K562 (cell line): ENCODE measurements at regions not wholly inside any gene's neighbourhood (a gene's known extent, or its start where the extent isn't known, plus 50 kb on each side); places are given as distances from the start of the nearest gene placed in this dataset.

Source experiments
- ATAC-seq: fragments of 200-7000 bp; cut with Tn5 transposase; 3 replicates; pipeline ENCODE4 v1.9.1; 2020; ENCODE audit warnings: moderate library complexity
- BruUV-seq: library from RNA; stranded (reverse); fragments of 400-500 nt; replicated peaks from 2 replicates; lab custom pipeline; 2021; lab: Mats Ljungman, UMichigan
- CTCF ChIA-PET: fragments of 300-600 bp; formaldehyde crosslinking; extraction: SDS; loops from one replicate; lab custom pipeline; 2021; ENCODE audit warnings: low intra/inter-chr PET ratio; lab: Yijun Ruan, JAX
- POLR2A ChIA-PET: fragments of 300-600, 350-650 bp; sonication (Branson Sonifier 250); formaldehyde crosslinking; extraction: SDS; loops from one replicate; lab custom pipeline; 2021; ENCODE audit warnings: antibody characterized with exemption, inconsistent platforms; lab: Yijun Ruan, JAX
- DNase-seq, 4 experiments: peaks; one replicate each; pipeline versions ENCODE4 v3.0.0 to v3.0.0-alpha.2; 2011 to 2018; ENCODE audit warnings: low spot score in 3 of 4, mixed read lengths in 3 of 4; ENCODE audit errors: extremely low read depth in 1 of 4
- FAIRE-seq: peaks from 2 replicates; lab custom pipeline; 2011; peaks lifted over from hg19 to GRCh38; lab: Jason Lieb, UNC
- H2AFZ ChIP-seq: 2 replicates; pipeline ENCODE4 v1.6.0; 2011; ENCODE audit warnings: low read depth, low read length, control low read depth, inconsistent platforms
- H3K27ac ChIP-seq: fragments of 200-600 bp; 3 replicates; pipeline ENCODE4 v1.8.0; 2011; ENCODE audit warnings: low read depth, mild to moderate bottlenecking, control low read depth, inconsistent platforms, low read length, moderate library complexity, mixed read lengths; ENCODE audit errors: extremely low read depth
- H3K27me3 ChIP-seq, 2 experiments: fragments of 300-600 bp in 1 of 2; 2 replicates in 1 of 2; 3 replicates in 1 of 2; pipeline versions ENCODE4 v1.6.0 to v1.8.0; 2011; ENCODE audit warnings: inconsistent platforms in 2 of 2, low read length in 2 of 2, mild to moderate bottlenecking in 1 of 2, mixed read lengths in 1 of 2, moderate library complexity in 1 of 2; ENCODE audit not compliant: control insufficient read depth in 2 of 2, insufficient read depth in 2 of 2
- H3K36me3 ChIP-seq: fragments of 300-600 bp; 3 replicates; pipeline ENCODE4 v1.8.0; 2011; ENCODE audit warnings: mild to moderate bottlenecking, low read length, inconsistent platforms; ENCODE audit not compliant: control insufficient read depth, insufficient read depth
- H3K4me1 ChIP-seq, 2 experiments: fragments of 200-600 bp in 1 of 2; replicated peaks in 1 of 2; 2 replicates in 1 of 2; 3 replicates in 1 of 2; pipeline versions ENCODE4 v1.5.1 to v1.8.0; 2011; ENCODE audit warnings: inconsistent platforms in 2 of 2, low read length in 2 of 2, mild to moderate bottlenecking in 1 of 2, mixed read lengths in 1 of 2, moderate library complexity in 1 of 2; ENCODE audit not compliant: control insufficient read depth in 2 of 2, insufficient read depth in 2 of 2
- H3K4me2 ChIP-seq: 2 replicates; pipeline ENCODE4 v1.6.1; 2011; ENCODE audit warnings: low read length, control low read depth, inconsistent platforms, mixed read lengths; ENCODE audit not compliant: insufficient read depth
- H3K4me3 ChIP-seq: fragments of 200-600 bp; sonication (generic), shearing (Covaris generic); 2 replicates; pipeline ENCODE4 v1.5.1; 2016; ENCODE audit warnings: control low read depth, inconsistent platforms
- H3K79me2 ChIP-seq: fragments of 200-600 bp; 3 replicates; pipeline ENCODE4 v1.8.0; 2011; ENCODE audit warnings: low read length, inconsistent platforms; ENCODE audit not compliant: control insufficient read depth, insufficient read depth
- H3K9ac ChIP-seq, 2 experiments: 2 replicates each; pipeline versions ENCODE4 v1.6.0 to v1.6.1; 2011; ENCODE audit warnings: low read depth in 2 of 2, low read length in 2 of 2, control low read depth in 1 of 2, inconsistent platforms in 1 of 2, mild to moderate bottlenecking in 1 of 2, mixed read lengths in 1 of 2; ENCODE audit not compliant: insufficient read depth in 1 of 2
- H3K9me1 ChIP-seq: one replicate; pipeline ENCODE4 v1.6.0; 2011; ENCODE audit warnings: inconsistent platforms, mild to moderate bottlenecking, low read length, moderate library complexity; ENCODE audit not compliant: control insufficient read depth, insufficient read depth
- H3K9me3 ChIP-seq: replicated peaks from 2 replicates; pipeline ENCODE4 v1.5.1; 2011; ENCODE audit warnings: low read depth, low read length, inconsistent platforms; ENCODE audit not compliant: control insufficient read depth, insufficient read depth
- H4K20me1 ChIP-seq: replicated peaks from 2 replicates; pipeline ENCODE4 v1.6.1; 2011; ENCODE audit warnings: low read length, inconsistent platforms, mixed read lengths; ENCODE audit not compliant: control insufficient read depth, insufficient read depth
- BHLHE40 ChIP-seq: IDR thresholded peaks from 2 replicates; pipeline ENCODE4 v1.6.1; 2011; ENCODE audit warnings: low read length, improper control_type of control experiment
- CBX3 ChIP-seq, 2 experiments: IDR thresholded peaks; 1 replicate in 1 of 2; 2 replicates in 1 of 2; pipeline ENCODE4 v1.6.1; 2012; ENCODE audit warnings: inconsistent platforms in 2 of 2, low read length in 2 of 2, borderline replicate concordance in 1 of 2, control low read depth in 1 of 2
- CEBPG ChIP-seq, 3 experiments: fragments of 200-800 bp in 1 of 3; sonication (Bioruptor generic) in 1 of 3; sonication (generic) in 1 of 3; formaldehyde crosslinking in 1 of 3; IDR thresholded peaks in 2 of 3; conservative IDR thresholded peaks in 1 of 3; 2 replicates each; pipeline versions ENCODE4 v1.6.1 to v1.8.0; 2016 to 2022; ENCODE audit warnings: missing compliant biosample characterization in 2 of 3, missing genetic modification characterization in 2 of 3, mild to moderate bottlenecking in 1 of 3, missing genetic modification reagents in 1 of 3
- GATAD2A ChIP-seq: fragments of 450-650 bp; IDR thresholded peaks from 2 replicates; pipeline ENCODE4 v1.6.1; 2017
- IFI16 ChIP-seq: fragments of 250-450 bp; sonication (Bioruptor Pico); IDR thresholded peaks from 2 replicates; pipeline ENCODE4 v2.1.2; 2022; ENCODE audit warnings: mild to moderate bottlenecking, inconsistent platforms
- MCM3 ChIP-seq: fragments of 450-650 bp; IDR thresholded peaks from 2 replicates; pipeline ENCODE4 v1.6.1; 2016
- MYNN ChIP-seq, 2 experiments: sonication (generic); formaldehyde crosslinking in 1 of 2; IDR thresholded peaks; 2 replicates each; pipeline versions ENCODE4 v1.5.0 to v1.6.1; 2016 to 2020; ENCODE audit warnings: antibody characterized with exemption in 1 of 2, missing genetic modification reagents in 1 of 2
- NKRF ChIP-seq: fragments of 450-650 bp; IDR thresholded peaks from 2 replicates; pipeline ENCODE4 v1.6.1; 2016; ENCODE audit warnings: borderline replicate concordance
- POLR2B ChIP-seq: fragments of 450-650 bp; IDR thresholded peaks from 2 replicates; pipeline ENCODE4 v1.6.1; 2018; ENCODE audit warnings: low read depth; ENCODE audit not compliant: partially characterized antibody
- PTBP1 ChIP-seq: fragments of 200-400 bp; formaldehyde crosslinking; IDR thresholded peaks from 2 replicates; pipeline ENCODE4 v1.6.1; 2017; ENCODE audit warnings: low read depth, low read length
- RUNX1 ChIP-seq: sonication (generic); IDR thresholded peaks from 2 replicates; pipeline ENCODE4 v1.6.1; 2016; ENCODE audit warnings: antibody characterized with exemption, low read depth
- SAP30 ChIP-seq: fragments of 200-600 bp; sonication (generic); IDR thresholded peaks from 2 replicates; pipeline ENCODE4 v1.6.1; 2012; ENCODE audit warnings: borderline replicate concordance, low read depth, mild to moderate bottlenecking, moderate library complexity, low read length, control low read depth, inconsistent platforms; ENCODE audit not compliant: insufficient read depth, poor library complexity, severe bottlenecking
- TGIF2 ChIP-seq: sonication (generic); formaldehyde crosslinking; IDR thresholded peaks from 2 replicates; pipeline ENCODE4 v1.8.1; 2022; ENCODE audit warnings: mild to moderate bottlenecking, missing genetic modification reagents, moderate library complexity
- THAP12 ChIP-seq: fragments of 250-450 bp; sonication (Bioruptor Pico); IDR thresholded peaks from 2 replicates; pipeline ENCODE4 v1.9.0; 2021; ENCODE audit warnings: mild to moderate bottlenecking, inconsistent platforms
- XRCC5 ChIP-seq: fragments of 200-400 bp; formaldehyde crosslinking; IDR thresholded peaks from 2 replicates; pipeline ENCODE4 v1.6.1; 2017; ENCODE audit warnings: low read depth, mild to moderate bottlenecking, low read length
- WGBS: fragments of 100-300 bp; shearing (Covaris generic); methylation state at CpG from one replicate; pipeline ENCODE4 v1.1.6; 2016; ENCODE audit warnings: low coverage, mixed read lengths; ENCODE audit not compliant: insufficient coverage; ENCODE audit errors: missing lambda C conversion rate; 5-methylcytosine and 5-hydroxymethylcytosine counted together
- in situ Hi-C: fragments of 300-500 bp; cut with MboI; formaldehyde crosslinking; loops from 4 replicates; pipeline ENCODE4 v1.15.0; 2018; ENCODE audit warnings: inconsistent platforms, mixed read lengths
- intact Hi-C: fragments of 100-400 bp; cut with micrococcal nuclease; formaldehyde crosslinking; loops from 2 replicates; pipeline ENCODE4 v1.14.2; 2022

GRCh38 chr3:156606729-156607128 lies 51.8 kb upstream of the SSR3 start (continued):
- TF ChIP-seq SAP30 = no peak

- no peaks in the 10 kb centered on the region for H4K20me1 ChIP-seq
- H3K4me1 ChIP-seq = peaks cover 18 to 44% of the 10 kb centered on the region in 2 experiments
- TSS peak; percentile 91 for BruUV-seq
- ChIA-PET CTCF (no interaction called here), POLR2A (interaction anchor here (0.5 to 2.2 kb wide), 18 partner anchors 9 to 420 kb away, joined by 3 to 16 read pairs (median 4); partner anchors contain the start of gene SSR3)
- H3K27me3 ChIP-seq = no peaks in the 10 kb centered on the region
- FAIRE-seq (peak; percentile 89), ATAC-seq (peak; percentile 86), DNase-seq (peak; percentile 69 to 93 (median 76))
- no peaks in the 10 kb centered on the region for H3K79me2 ChIP-seq
- under 1% methylated on average over 36 of the region's 37 CpGs for WGBS
- no peaks in the 10 kb centered on the region for H3K36me3 ChIP-seq
- peak overlapping the region; percentile 85 to 92 for H3K9ac ChIP-seq
- intact Hi-C loops (loop anchor here (1.0 to 2.0 kb wide), 4 partner anchors 27 to 68 kb away; partner anchors contain the start of genes SSR3 and TIPARP), in situ Hi-C loops (no loop called here)
- H3K9me3 ChIP-seq = no peaks in the 10 kb centered on the region
- H3K4me2 ChIP-seq = peak overlapping the region; percentile 92
- peak overlapping the region; percentile 96 for H3K27ac ChIP-seq
- peak overlapping the region; percentile 94 for H2AFZ ChIP-seq
- peak overlapping the region; percentile 39 for H3K4me3 ChIP-seq
- no peaks in the 10 kb centered on the region for H3K9me1 ChIP-seq
- TF ChIP-seq THAP12 (CRISPR knock-in tag) = peak; percentile 8; the same call in 1 of the 2 replicates
- no peak for TF ChIP-seq RUNX1
- 0 out of 2 replicates have a peak, but pooled peaks have one; percentile 37 for TF ChIP-seq NKRF
- TF ChIP-seq BHLHE40 = peak; percentile 52
- no peak for TF ChIP-seq IFI16 (CRISPR knock-in tag)
- TF ChIP-seq CBX3 (IDR thresholded peaks at IDR 0.05; ENCODE audit: borderline replicate concordance in 1 of 2, low read length in 2 of 2) = 0 out of 3 replicates have a peak, but pooled peaks of 1 of the 2 experiments have one; percentile 70
- TF ChIP-seq POLR2B = peak; percentile 79
- no peak for TF ChIP-seq TGIF2
- no peak for TF ChIP-seq PTBP1
- no peak for TF ChIP-seq MYNN (IDR thresholded peaks at IDR 0.05)
- no peak for TF ChIP-seq MYNN (CRISPR knock-in tag; IDR thresholded peaks at IDR 0.05)
- no peak for TF ChIP-seq MCM3
- TF ChIP-seq CEBPG (CRISPR knock-in tag; IDR thresholded peaks at IDR 0.05) = no peak
- no peak for TF ChIP-seq CEBPG (tag; conservative IDR thresholded peaks at IDR 0.05 in 1 of 2, IDR thresholded peaks at IDR 0.05 in 1 of 2)
- 0 out of 2 replicates have a peak, but pooled peaks have one; percentile 52 for TF ChIP-seq XRCC5
- no peak; the same call in 1 of the 2 replicates for TF ChIP-seq GATAD2A
Measured at GRCh38 chr3:156605686-156606605, 51.0 kb upstream of the SSR3 start.
